Body of pancreas (tissue), 4 donors: ENCODE measurements at regions not wholly inside any gene's neighbourhood (a gene's known extent, or its start where the extent isn't known, plus 50 kb on each side); places are given as distances from the start of the nearest gene placed in this dataset.

Source experiments
- ATAC-seq: fragments of 150-250 bp; one replicate; pipeline ENCODE4 v1.9.1; 2016
- DNase-seq, 4 donors: peaks; one replicate each; pipeline ENCODE4 v3.0.0-alpha.2; 2019
- H3K27ac ChIP-seq, 4 donors: fragments of 200-600 bp; sonication (generic); 1 replicate in 3 of 4; 2 replicates in 1 of 4; pipeline versions ENCODE4 v1.5.1 to v1.6.1; 2016 to 2019; ENCODE audit warnings: mild to moderate bottlenecking in 1 of 4, mixed read lengths in 1 of 4, moderate library complexity in 1 of 4
- H3K27me3 ChIP-seq, 2 donors: fragments of 200-600 bp; sonication (generic); one replicate each; pipeline ENCODE4 v1.6.0; 2016; ENCODE audit warnings: mild to moderate bottlenecking in 1 of 2
- H3K36me3 ChIP-seq, 2 donors: fragments of 200-600 bp; sonication (generic); replicated peaks in 1 of 2; 2 replicates each; pipeline ENCODE4 v1.5.1; 2016; ENCODE audit warnings: low read depth in 2 of 2; ENCODE audit not compliant: insufficient read depth in 1 of 2
- H3K4me1 ChIP-seq: fragments of 200-600 bp; sonication (generic); one replicate; pipeline ENCODE4 v1.6.0; 2016
- H3K4me3 ChIP-seq, 2 donors: fragments of 200-600 bp; sonication (generic); 1 replicate in 1 of 2; 2 replicates in 1 of 2; pipeline ENCODE4 v1.5.1; 2016 to 2019
- H3K9me3 ChIP-seq, 3 donors: fragments of 200-600 bp; sonication (generic); 1 replicate in 2 of 3; 2 replicates in 1 of 3; pipeline ENCODE4 v1.5.1; 2016
- CTCF ChIP-seq, 7 experiments: fragments of 450-650 bp in 4 of 7; fragments of 200-600 bp in 3 of 7; sonication (generic) in 3 of 7; IDR thresholded peaks; one replicate each; pipeline ENCODE4 v1.5.1; 2016 to 2019; ENCODE audit warnings: antibody characterized with exemption in 7 of 7
- POLR2A ChIP-seq, 3 donors: fragments of 450-650 bp; IDR thresholded peaks; one replicate each; pipeline ENCODE4 v1.6.1; 2016; ENCODE audit warnings: antibody characterized with exemption in 3 of 3, mild to moderate bottlenecking in 2 of 3
- WGBS, 2 donors: methylation state at CpG; one replicate each; pipeline ENCODE4 v1.1.5; 2017; 5-methylcytosine and 5-hydroxymethylcytosine counted together
- intact Hi-C: fragments of 100-400 bp; cut with DNase I; formaldehyde crosslinking; loops from one replicate; pipeline ENCODE4 v1.15.1; 2023

- Histone ChIP-seq H3K27me3 (no peaks in the 10 kb centered on the region), H3K9me3 (no peaks in the 10 kb centered on the region), H3K27ac (no peak overlapping the region), H3K4me3 (no peak overlapping the region), H3K4me1 (no peaks in the 10 kb centered on the region), H3K36me3 (no peaks in the 10 kb centered on the region)
- TF ChIP-seq POLR2A (IDR thresholded peaks at IDR 0.05) (no peak), CTCF (IDR thresholded peaks at IDR 0.05) (no peak)
- WGBS, 2 donors, result 31 to 35% methylated on average over 3 of the region's 3 CpGs
- no peak for ATAC-seq
- intact Hi-C loops, result no loop called here
- DNase-seq, result no peak
Observed at GRCh38 chr4:131509521-131509920, 1639.6 kb upstream of the PCDH10 start.

- DNase-seq (no peak), ATAC-seq (no peak)
- Histone ChIP-seq H3K4me1 (no peaks in the 10 kb centered on the region), H3K27me3 (no peaks in the 10 kb centered on the region), H3K4me3 (no peak overlapping the region), H3K36me3 (no peaks in the 10 kb centered on the region), H3K9me3 (no peaks in the 10 kb centered on the region), H3K27ac (no peak overlapping the region)
- intact Hi-C loops, result no loop called here
- WGBS, 2 donors, result 58 to 64% methylated on average over 1 of the region's 1 CpG
- no peak for TF ChIP-seq POLR2A (IDR thresholded peaks at IDR 0.05)
- TF ChIP-seq CTCF (IDR thresholded peaks at IDR 0.05), result no peak
Observed at GRCh38 chr4:131526686-131527085, 1622.4 kb upstream of the PCDH10 start.

- no peak for TF ChIP-seq POLR2A (IDR thresholded peaks at IDR 0.05)
- TF ChIP-seq CTCF (IDR thresholded peaks at IDR 0.05), result no peak
- no peak for ATAC-seq
- WGBS, 2 donors, result 68 to 74% methylated on average over 6 of the region's 6 CpGs
Observed at GRCh38 chr4:131531087-131531486, 1618.0 kb upstream of the PCDH10 start.

GRCh38 chr4:131534944-131535645, 1614.0 kb upstream of the PCDH10 start:
- H3K4me3 ChIP-seq, result no peak overlapping the region
- intact Hi-C loops, result no loop called here

More at GRCh38 chr4:131531087-131531486, 1618.0 kb upstream of the PCDH10 start:
- Histone ChIP-seq H3K4me3 (no peak overlapping the region), H3K27me3 (no peaks in the 10 kb centered on the region), H3K27ac (no peak overlapping the region), H3K36me3 (no peaks in the 10 kb centered on the region), H3K4me1 (no peaks in the 10 kb centered on the region), H3K9me3 (no peaks in the 10 kb centered on the region)
- intact Hi-C loops, result no loop called here
- no peak for DNase-seq

More at GRCh38 chr4:131534944-131535645, 1614.0 kb upstream of the PCDH10 start:
- no peaks in the 10 kb centered on the region for H3K4me1 ChIP-seq
- no peaks in the 10 kb centered on the region for H3K9me3 ChIP-seq
- 64 to 73% methylated on average over 7 of the region's 7 CpGs for WGBS, 2 donors
- no peaks in the 10 kb centered on the region for H3K36me3 ChIP-seq
- H3K27ac ChIP-seq, result no peak overlapping the region
- H3K27me3 ChIP-seq, result no peaks in the 10 kb centered on the region
- no peak for ATAC-seq
- TF ChIP-seq CTCF (IDR thresholded peaks at IDR 0.05), result no peak
- TF ChIP-seq POLR2A (IDR thresholded peaks at IDR 0.05), result no peak
- DNase-seq, result no peak
